ENCODE measurements at regions not wholly inside any gene's neighbourhood (a gene's known extent, or its start where the extent isn't known, plus 50 kb on each side); places are given as distances from the start of the nearest gene placed in this dataset.

- in situ Hi-C loops (cut with HindIII; ENCODE audit: low sequenced_read_pairs): no loop called here
Observed at GRCh38 chr4:186017801-186018200, 51.2 kb upstream of the TLR3 start.

DNA sequence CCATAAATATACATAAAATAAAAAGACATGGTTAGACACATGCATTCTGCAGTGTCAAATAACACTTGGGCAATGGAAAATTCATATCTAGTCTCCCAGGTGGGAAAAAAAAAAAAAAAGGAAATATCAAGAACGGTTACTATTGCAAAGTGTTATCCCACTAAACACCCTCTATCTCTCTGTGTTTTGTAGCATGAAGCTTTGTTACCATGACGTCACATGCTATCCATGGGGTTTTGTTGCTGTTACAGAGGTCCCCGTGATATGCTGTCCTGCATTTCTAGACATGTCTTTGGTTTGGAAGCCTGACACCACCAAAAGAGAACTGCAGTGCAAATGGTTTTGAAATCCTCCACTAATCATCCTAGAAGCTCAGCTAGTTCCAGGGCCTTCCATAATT is 50.7 kb upstream of the TLR3 start:
- in situ Hi-C loops (cut with HindIII; ENCODE audit: low sequenced_read_pairs): no loop called here

GRCh38 chr4:186018784-186019183 is 50.2 kb upstream of the TLR3 start:
- in situ Hi-C loops (cut with HindIII; ENCODE audit: low sequenced_read_pairs): no loop called here

Measured in DLD1 (cell line).